HG03066 (cell line): ENCODE measurements at regions not wholly inside any gene's neighbourhood (a gene's known extent, or its start where the extent isn't known, plus 50 kb on each side); places are given as distances from the start of the nearest gene placed in this dataset.
"Not testable (repeated sequence)": the region's sequence is repeated elsewhere in the genome, so short reads cannot be mapped to it uniquely, and the experiment has no call there.

Source experiments
- ATAC-seq: cut with Tn5 transposase; IDR thresholded peaks from one replicate; pipeline ENCODE4 v1.9.1; 2021; ENCODE audit warnings: low read depth; ENCODE audit not compliant: unreplicated experiment

DNA sequence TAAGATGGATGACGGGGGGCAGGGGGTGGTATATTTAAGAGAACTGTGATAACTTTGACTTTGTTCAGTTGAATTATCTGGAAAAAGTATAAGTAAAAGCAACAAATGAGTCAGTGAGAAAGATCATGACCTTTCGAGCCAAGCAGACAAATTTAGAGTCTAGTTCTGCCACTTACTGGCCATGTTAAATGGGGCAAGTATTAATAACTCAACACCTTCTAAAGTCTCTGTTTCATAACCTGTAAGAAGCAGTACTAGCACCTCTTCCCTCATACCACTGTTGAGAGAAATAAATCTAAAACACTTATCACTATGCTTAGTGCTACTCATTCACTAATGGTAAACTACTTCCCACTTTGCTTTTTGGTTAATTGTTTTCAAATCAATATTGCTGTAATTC is 604.4 kb upstream of the LRRN3 start:
- peak; percentile 53 for ATAC-seq

DNA sequence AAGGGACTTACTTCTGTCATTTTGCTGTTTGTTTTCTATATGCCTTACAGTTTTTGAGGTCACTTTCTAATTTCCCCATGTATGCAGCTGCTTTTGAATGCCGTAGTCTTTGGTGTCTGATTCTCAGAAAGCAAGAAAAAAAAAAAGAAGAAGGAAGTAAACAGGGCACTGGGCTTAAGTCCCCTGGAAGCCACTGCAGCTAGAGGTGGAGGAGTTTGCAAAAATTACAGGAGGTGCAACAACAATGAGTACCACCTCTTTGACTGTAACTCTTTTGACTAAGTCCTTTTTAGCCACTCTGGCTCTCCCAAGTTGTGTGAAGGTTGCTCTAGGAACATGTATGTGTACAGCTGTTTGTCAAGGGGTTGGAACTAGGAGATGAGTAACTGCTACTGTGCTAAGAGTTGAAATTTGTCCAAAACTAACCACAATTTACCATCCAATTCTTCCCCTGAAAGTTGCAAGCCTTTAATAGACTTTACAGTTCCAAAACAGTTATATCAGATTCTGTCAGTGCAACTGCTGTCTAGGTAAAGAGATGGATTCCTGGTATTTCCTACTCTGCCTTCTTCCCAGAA is 588.0 kb upstream of the LRRN3 start:
- no peak for ATAC-seq

DNA sequence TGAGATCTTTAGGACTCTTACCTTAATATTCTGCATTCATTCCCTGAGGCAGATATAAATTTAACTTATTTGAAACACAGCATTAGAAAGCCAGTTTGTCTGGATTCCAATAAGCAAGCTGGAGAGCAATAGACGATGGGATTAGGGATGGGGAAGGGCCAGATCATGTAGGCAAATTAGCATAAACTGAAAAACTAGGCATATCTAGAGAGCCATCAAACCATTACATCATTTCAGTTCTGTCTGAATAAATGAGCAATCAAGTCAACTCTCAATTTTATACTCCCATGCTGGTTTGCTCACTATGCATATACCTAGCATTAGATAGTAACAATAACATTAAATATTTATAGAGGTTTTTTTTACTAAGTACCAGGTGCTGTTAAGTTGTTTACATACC is 583.6 kb upstream of the LRRN3 start:
- no peak for ATAC-seq

DNA sequence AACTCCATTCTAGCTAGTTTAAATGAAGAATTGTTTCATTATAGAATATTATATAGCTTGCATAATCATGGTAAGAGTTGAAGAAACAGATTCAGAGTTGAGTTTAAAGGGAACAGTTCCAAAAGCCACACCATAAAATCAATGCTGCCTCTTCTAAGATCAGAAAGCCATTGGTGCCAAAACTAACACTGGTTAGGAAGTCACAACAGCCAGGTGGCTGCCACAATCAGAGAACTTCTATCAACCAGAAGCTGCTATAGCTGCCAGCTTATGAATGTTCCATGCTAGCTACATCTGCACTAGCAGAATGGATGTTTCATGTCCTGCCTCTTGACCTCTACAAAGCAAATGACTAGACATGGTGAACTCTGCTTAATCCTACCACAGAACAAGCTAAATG is 583.1 kb upstream of the LRRN3 start:
- ATAC-seq = no peak

DNA sequence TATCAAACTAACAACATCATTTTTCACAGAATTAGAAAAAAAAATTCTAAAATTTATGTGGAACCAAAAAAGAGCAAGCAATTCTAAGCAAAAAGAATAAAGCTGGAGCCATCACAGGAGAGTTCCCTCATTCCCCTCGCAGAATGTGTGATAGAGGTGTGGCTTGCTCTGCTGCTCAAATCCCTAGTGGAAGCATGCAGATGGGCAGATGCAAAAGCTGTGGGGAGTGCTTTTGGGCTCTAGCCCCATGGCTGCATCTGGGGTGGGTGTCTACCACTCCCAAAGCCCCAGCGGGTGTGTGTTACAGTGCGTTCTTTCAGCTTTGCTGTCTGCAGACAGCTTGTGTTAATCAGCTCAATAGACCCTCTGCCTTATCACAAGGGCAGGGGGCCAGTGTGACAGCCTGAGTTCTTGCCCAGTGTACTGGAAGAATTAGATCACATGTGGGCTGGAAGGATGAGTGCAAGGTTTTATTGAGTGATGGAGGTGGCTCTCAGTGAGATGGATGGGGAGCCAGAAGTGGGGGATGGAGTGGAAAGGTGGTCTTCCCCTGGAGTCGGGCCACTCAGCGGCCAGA is 575.9 kb upstream of the LRRN3 start:
- not testable (repeated sequence) for ATAC-seq

DNA sequence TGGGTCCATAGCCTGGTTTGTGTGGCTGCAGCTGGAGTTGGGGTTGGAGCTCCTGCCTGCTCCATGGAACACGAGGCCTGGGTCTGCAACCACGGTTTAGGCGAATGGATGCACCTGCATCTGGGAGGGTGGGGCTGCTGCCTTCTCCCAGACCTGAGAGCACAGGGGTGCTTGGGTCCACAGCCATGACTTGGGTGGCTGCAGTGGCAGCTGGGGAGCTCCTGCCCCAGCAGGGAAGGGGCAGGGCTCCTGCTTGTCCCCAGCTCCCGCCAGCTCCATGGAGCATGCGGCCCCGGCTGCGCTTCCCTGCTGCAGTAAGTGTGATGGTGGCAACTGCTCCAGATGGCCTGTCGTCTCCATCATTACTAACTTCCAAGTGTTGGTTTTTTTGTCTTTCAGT is 571.1 kb upstream of the LRRN3 start:
- ATAC-seq = no peak

DNA sequence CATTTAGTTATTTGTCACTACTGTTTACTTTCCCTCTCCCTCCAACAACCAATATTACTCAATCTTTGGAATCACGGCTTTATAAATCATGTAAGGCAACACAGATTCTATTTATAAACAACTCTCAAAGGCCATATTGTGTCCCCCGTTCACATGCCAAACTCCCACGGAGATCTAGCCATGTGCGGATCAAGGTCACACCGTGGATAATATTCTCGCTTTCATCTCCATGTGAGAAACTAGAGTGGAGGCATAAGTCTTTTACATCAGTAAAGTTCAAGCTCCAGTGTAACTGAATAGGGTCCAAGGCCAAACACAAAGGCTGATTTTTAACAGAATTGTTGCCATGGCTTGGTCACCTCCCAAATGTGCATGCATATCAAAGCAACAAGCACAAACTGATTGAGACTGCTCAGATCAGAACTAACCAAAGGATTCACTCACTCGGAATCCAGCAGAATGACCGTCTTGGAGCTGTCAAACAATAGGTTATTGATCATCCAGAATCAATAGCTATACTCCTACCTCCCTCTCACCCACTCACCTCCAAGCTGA is 569.5 kb upstream of the LRRN3 start:
- no peak for ATAC-seq

DNA sequence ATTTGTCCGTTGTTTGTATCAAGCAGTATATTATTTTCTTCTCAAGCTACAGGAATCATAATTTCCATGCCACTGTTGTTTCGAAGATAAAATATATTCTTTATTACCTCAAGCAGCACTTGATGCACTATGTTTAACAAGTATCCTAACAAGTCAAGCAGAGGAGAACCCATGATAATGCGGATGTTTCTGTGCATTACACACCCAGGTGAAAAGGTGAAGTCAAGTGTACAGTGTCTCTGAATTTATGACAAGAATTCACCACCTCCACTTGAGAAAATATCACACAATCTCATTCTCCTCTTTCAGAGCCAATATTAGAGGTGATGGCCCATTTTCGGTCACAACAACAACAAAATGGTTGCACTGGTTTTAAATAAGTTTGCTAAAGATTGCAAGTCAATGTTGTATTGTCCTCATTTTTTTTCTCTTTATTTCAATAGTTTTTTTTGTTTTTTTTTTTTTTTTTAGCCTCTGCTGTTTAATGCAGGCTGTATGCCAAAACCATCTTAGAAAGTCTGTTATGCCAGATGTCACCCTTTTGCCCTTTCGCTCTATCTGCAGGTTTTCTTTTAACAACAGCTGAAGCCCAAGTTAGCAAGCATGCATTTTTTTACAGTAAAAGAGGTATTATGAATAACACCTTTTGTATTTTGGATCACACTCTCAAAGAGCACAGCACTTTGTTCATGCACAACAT is 568.7 kb upstream of the LRRN3 start:
- no peak for ATAC-seq

DNA sequence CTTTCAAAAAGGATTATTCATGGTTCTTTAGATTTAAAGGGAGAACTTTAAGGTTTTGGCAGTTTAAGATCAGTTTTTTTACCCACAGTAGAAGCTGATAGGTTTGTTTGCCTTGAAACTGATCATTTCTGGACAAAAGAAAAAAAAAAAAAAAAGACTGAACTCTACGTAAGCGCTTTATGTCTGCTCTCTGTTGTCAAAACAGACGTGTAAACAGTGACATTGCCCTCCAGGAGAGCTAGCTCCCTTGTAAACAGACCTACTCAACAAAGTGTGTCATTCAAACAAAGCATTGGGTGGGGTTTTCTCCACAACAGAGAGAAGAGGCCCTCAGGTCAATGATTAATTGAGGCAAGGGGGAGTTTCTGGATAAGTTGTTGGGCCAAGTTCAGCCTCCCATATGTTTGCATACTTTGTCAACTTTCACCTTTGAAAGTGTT is 568.1 kb upstream of the LRRN3 start:
- no peak for ATAC-seq

DNA sequence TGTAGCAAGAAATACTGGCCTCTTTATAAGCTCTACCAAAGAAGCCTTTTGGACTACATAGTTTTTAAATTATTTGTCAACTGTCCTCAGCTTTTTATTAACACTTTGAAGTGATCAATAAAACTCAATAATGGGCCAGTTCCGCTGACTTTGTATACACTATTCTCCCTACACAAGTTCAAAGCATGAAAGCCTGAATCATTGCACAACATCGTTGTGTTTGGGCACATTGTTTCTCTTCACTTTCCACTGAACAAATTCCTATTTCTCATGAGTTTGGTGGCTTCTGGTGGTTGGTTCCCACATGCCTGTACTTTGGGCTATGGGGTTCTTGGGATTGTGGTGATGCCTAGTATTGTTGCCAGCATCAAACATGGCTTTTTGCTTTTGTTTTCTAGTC is 561.8 kb upstream of the LRRN3 start:
- ATAC-seq = no peak

DNA sequence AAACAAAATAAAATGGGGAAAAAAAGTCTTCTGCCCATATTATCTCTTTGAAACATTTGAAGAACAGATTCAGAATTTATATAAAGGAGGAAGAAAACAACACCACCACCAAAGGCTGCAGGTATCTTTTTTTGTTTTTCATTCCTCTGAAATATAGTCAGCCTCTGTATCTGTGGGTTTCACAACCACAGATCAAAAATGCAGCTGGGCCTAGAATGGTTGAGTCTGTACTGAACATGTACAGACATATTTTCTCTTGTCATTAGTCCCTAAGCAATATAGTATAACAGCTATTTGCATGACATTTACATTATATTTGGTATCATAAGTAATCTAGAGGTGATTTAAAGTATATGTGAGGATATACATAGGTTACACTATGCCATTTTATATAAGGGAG is 559.7 kb upstream of the LRRN3 start:
- no peak for ATAC-seq

DNA sequence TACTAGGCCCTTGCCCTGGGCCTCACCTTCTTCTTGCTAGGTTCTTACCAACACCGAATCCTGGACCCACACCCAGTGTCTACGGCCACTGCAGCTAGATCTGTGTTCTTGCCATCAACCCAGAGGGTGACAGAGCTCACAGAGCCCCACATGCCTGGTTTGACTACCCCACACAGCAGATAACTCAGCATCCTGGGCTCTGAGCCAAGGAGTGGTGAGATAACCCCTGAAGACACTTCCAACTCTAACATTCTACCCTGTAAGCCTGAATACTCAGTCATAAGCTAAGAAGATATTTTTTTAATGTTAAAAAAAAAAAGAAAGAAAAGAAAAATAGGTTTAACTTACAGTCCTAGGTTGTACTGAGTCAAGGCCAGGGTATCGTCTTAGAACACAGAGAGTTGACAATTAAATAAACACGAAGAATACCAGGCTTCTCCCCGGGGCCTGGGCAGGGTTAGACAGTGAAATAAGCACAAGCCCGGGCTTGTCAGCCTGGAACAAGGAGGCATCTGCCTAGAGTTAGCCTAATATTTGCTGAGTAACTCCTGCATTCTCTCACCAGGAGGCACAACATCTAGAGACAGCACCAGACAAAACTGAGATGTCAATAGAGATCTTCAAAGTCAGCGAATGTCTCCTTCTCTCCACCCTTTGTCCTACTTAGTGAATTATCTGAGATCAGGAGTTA is 556.5 kb upstream of the LRRN3 start:
- no peak for ATAC-seq

DNA sequence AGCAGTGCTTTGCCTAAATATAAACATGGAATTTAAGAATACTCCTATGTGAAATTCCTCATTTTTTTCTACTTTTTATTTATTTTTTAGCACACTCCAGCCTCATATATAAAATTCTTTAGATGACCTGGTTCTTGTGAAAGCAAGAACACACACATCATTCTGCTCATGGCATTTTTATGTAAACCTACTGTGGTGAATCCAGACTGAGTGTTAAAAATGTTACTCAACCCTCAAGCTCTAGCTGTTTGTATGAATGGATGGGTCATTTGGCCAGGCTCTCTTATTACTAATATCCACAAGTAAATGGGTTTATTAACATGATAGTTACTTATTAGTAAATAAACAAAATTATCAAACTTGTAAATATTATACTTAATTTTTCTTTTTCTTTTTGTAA is 551.7 kb upstream of the LRRN3 start:
- ATAC-seq = no peak

DNA sequence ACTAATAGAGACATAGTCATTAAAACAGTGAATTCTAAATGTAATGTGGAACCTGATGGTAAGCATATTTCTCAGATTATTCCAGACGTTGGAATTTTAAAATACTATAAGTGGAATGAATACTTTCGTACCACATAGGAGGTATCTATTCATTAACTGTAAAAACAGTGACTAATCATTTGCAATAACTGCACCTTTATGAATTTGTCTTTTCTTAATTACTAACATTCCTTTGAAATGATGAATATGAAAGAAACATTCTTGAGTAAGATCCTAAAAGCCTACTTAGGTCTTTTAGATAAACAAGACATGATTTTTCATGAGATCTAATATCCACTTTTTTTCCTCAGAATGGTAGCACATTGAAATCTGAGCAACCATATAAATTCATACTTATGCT is 549.0 kb upstream of the LRRN3 start:
- no peak for ATAC-seq

DNA sequence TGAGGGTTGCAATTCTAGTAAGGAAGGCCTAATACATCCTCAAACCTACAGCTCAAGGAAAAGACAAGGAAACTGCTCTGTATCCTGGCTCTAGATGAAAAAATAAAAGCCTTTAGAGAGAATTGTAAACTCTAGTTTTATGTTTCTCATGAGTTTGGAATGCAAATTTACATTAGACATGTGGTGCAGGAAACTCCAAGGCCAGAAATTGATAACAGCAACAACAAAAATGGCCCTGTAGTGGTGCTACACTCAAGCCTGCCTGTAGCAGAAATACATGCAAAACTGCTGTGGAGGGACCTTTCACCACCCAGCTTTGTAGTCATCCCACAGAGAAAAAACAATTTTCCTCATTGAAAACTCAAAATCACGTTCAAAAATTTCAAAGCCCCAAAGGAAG is 546.7 kb upstream of the LRRN3 start:
- ATAC-seq = no peak

DNA sequence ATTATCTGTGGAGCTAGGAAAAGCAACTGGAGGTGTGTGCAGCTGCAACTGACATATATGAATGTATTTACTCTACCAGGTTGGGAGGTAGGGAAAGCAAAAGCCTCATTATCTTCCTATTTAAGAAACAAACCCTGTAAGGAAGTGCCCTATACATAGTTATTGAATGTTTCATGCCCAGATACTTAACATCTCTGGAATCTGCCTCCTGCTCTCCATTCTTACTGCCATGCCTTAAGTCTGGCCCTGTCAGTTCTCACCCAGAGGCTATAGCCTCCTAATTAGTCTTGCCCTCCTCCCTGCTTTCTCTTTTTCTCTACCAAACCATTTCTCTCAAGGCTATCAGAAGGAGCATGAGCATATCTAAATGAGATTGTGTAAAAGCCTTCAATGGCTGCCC is 542.6 kb upstream of the LRRN3 start:
- ATAC-seq = no peak

DNA sequence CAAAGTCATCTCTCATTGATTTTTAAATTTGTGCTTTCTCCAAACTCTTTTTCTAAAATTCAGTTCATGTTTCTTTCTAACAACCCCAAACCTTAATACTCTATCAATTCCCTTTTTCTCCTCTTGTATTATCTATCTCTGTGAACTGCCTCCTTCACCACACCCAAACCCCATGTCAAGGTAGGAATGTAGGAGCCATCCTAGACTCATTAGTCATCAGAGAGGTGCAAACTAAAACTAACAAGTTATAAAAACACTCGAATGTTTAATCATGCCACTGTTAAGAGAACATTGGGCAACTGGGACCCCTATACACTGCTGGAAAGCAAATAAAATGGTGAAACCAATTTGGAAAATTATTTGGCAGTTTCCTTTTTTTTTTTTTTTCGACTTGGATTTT is 533.8 kb upstream of the LRRN3 start:
- no peak for ATAC-seq

DNA sequence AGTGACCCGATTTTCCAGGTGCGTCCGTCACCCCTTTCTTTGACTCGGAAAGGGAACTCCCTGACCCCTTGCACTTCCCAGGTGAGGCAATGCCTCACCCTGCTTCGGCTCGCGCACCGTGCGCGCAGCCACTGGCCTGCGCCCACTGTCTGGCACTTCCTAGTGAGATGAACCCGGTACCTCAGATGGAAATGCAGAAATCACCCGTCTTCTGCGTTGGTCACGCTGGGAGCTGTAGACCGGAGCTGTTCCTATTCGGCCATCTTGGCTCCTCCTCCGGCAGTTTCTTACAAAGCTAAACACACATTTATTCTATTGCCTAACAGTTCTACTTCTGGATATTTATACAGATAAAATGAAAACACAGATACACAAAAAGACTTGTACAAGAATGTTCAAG is 527.6 kb upstream of the LRRN3 start:
- not testable (repeated sequence) for ATAC-seq

DNA sequence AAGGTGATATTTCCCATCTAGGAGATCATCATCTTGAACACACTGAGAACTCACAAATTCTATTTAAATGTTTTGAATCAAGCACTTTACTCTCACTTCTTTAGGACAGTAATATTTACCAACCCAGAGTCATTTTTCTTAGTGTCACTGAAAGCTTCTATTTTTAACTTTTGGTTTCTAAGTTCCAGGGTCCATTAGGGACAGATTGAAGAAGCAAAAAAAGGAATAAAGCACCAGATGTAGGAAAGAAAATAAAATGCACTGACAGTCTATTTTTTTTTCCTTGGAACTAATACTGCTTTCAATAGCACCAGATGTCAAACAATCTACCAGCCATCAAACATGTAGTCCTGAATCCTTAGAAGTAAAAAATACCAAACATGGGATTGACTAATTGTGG is 526.7 kb upstream of the LRRN3 start:
- ATAC-seq = no peak

DNA sequence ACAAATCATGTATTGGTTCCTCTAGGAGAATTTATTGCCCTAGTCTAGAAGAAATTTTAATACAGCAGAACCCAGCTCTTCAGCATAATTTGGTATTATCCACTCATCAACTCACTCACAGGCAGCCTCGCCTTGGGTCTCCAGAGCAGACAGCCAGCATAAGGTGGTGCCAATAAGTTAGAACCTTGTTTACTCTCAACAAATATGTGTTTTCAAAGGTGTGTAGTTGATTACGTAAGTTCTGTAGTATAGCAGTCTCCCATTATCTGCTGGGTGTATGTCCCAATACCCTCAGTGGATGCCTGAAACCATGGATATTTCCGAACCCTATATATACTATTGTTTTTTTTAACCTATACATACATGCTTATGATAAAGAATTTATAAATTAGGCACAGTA is 522.5 kb upstream of the LRRN3 start:
- ATAC-seq = no peak

DNA sequence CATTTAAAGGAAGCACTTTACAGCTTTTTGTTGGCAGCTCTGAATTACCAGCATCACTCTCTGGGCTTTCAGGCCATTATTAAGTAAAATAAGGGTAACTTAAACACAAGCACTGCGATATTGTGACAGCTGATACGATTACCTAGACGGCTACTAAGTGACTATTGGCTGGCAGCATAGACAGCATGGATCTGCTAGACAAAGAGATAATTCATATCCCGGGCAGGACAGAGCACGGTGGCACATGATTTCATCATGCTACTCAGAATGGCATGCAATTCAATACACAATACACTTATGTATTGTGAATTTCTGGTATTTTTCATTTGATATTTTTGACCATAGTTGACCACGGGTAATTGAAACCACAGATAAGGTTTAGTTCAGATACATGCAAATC is 522.0 kb upstream of the LRRN3 start:
- ATAC-seq = no peak
